GM12891 (cell line): ENCODE measurements at regions not wholly inside any gene's neighbourhood (a gene's known extent, or its start where the extent isn't known, plus 50 kb on each side); places are given as distances from the start of the nearest gene placed in this dataset.

Experiments used
- PAX5 ChIP-seq: IDR thresholded peaks from 2 replicates; pipeline ENCODE4 v1.6.1; 2011; ENCODE audit warnings: low read length, moderate library complexity, mild to moderate bottlenecking; ENCODE audit not compliant: insufficient read depth, severe bottlenecking
- POLR2A ChIP-seq: IDR thresholded peaks from 2 replicates; pipeline ENCODE4 v1.6.1; 2011; ENCODE audit warnings: low read depth, low read length, control low read depth
- POLR2AphosphoS5 ChIP-seq: IDR thresholded peaks from 2 replicates; pipeline ENCODE4 v1.6.1; 2011; ENCODE audit warnings: low read depth, low read length, control low read depth
- POU2F2 ChIP-seq: IDR thresholded peaks from 2 replicates; pipeline ENCODE4 v1.6.1; 2011; ENCODE audit warnings: low read depth, mild to moderate bottlenecking, control low read depth, low read length, moderate library complexity
- SPI1 ChIP-seq: IDR thresholded peaks from 2 replicates; pipeline ENCODE4 v1.6.1; 2011; ENCODE audit warnings: low read depth, low read length, control low read depth
- TAF1 ChIP-seq: IDR thresholded peaks from 2 replicates; pipeline ENCODE4 v1.6.1; 2011; ENCODE audit warnings: low read depth, low read length, control low read depth

- TF ChIP-seq SPI1 (no peak), POLR2AphosphoS5 (no peak), POLR2A (no peak), TAF1 (no peak), PAX5 (no peak), POU2F2 (no peak)
These were observed 445.3 kb upstream of the CCL2 start for GRCh38 chr17:33809748-33810147.
